ENCODE measurements at regions not wholly inside any gene's neighbourhood (a gene's known extent, or its start where the extent isn't known, plus 50 kb on each side); places are given as distances from the start of the nearest gene placed in this dataset.
"Not testable (repeated sequence)": the region's sequence is repeated elsewhere in the genome, so short reads cannot be mapped to it uniquely, and the experiment has no call there.

- Histone ChIP-seq H3K36me3 (ENCODE audit: control insufficient read depth, insufficient read depth, low read length) (no peaks in the 10 kb centered on the region), H3K27me3 (ENCODE audit: control insufficient read depth, insufficient read depth, low read length) (no peaks in the 10 kb centered on the region), H3K9me3 (ENCODE audit: control insufficient read depth, low read length) (no peaks in the 10 kb centered on the region), H3K4me3 (ENCODE audit: low read length) (no peak overlapping the region), H3K4me1 (ENCODE audit: control insufficient read depth, insufficient read depth, low read length) (no peaks in the 10 kb centered on the region), H3K9ac (ENCODE audit: low read length) (no peak overlapping the region)
Measured at GRCh38 chr7:106345421-106346166, 60.8 kb upstream of the NAMPT start.

- Histone ChIP-seq H3K9ac (ENCODE audit: low read length) (no peak overlapping the region), H3K36me3 (ENCODE audit: control insufficient read depth, insufficient read depth, low read length) (no peaks in the 10 kb centered on the region), H3K4me3 (ENCODE audit: low read length) (no peak overlapping the region), H3K9me3 (ENCODE audit: control insufficient read depth, low read length) (no peaks in the 10 kb centered on the region), H3K27me3 (ENCODE audit: control insufficient read depth, insufficient read depth, low read length) (no peaks in the 10 kb centered on the region), H3K4me1 (ENCODE audit: control insufficient read depth, insufficient read depth, low read length) (no peaks in the 10 kb centered on the region)
Measured at GRCh38 chr7:106344861-106345260, 60.1 kb upstream of the NAMPT start.

- no peak overlapping the region for H3K9ac ChIP-seq (ENCODE audit: low read length)
- no peaks in the 10 kb centered on the region for H3K27me3 ChIP-seq (ENCODE audit: control insufficient read depth, insufficient read depth, low read length)
- no peaks in the 10 kb centered on the region for H3K4me1 ChIP-seq (ENCODE audit: control insufficient read depth, insufficient read depth, low read length)
- no peaks in the 10 kb centered on the region for H3K36me3 ChIP-seq (ENCODE audit: control insufficient read depth, insufficient read depth, low read length)
- no peaks in the 10 kb centered on the region for H3K9me3 ChIP-seq (ENCODE audit: control insufficient read depth, low read length)
- H3K4me3 ChIP-seq (ENCODE audit: low read length) = no peak overlapping the region
Measured at GRCh38 chr7:106344211-106344610, 59.4 kb upstream of the NAMPT start.

- not testable (repeated sequence) for H3K36me3 ChIP-seq (ENCODE audit: control insufficient read depth, insufficient read depth, low read length); H3K4me3 ChIP-seq (ENCODE audit: low read length); H3K9ac ChIP-seq (ENCODE audit: low read length); H3K9me3 ChIP-seq (ENCODE audit: control insufficient read depth, low read length); H3K4me1 ChIP-seq (ENCODE audit: control insufficient read depth, insufficient read depth, low read length); H3K27me3 ChIP-seq (ENCODE audit: control insufficient read depth, insufficient read depth, low read length)
Measured at GRCh38 chr7:106342049-106342448, 57.3 kb upstream of the NAMPT start.

GRCh38 chr7:106340247-106340596 lies 55.4 kb upstream of the NAMPT start:
- H3K27me3 ChIP-seq (ENCODE audit: control insufficient read depth, insufficient read depth, low read length); H3K9me3 ChIP-seq (ENCODE audit: control insufficient read depth, low read length); H3K4me1 ChIP-seq (ENCODE audit: control insufficient read depth, insufficient read depth, low read length); H3K4me3 ChIP-seq (ENCODE audit: low read length); H3K36me3 ChIP-seq (ENCODE audit: control insufficient read depth, insufficient read depth, low read length); H3K9ac ChIP-seq (ENCODE audit: low read length): not testable (repeated sequence)

GRCh38 chr7:106339513-106340246 lies 54.9 kb upstream of the NAMPT start:
- Histone ChIP-seq H3K9ac (ENCODE audit: low read length) (no peak overlapping the region), H3K4me3 (ENCODE audit: low read length) (no peak overlapping the region), H3K4me1 (ENCODE audit: control insufficient read depth, insufficient read depth, low read length) (no peaks in the 10 kb centered on the region), H3K27me3 (ENCODE audit: control insufficient read depth, insufficient read depth, low read length) (no peaks in the 10 kb centered on the region), H3K36me3 (ENCODE audit: control insufficient read depth, insufficient read depth, low read length) (no peaks in the 10 kb centered on the region), H3K9me3 (ENCODE audit: control insufficient read depth, low read length) (no peaks in the 10 kb centered on the region)

- H3K4me3 ChIP-seq (ENCODE audit: low read length) = no peak overlapping the region
- H3K27me3 ChIP-seq (ENCODE audit: control insufficient read depth, insufficient read depth, low read length) = no peaks in the 10 kb centered on the region
- no peaks in the 10 kb centered on the region for H3K9me3 ChIP-seq (ENCODE audit: control insufficient read depth, low read length)
- H3K9ac ChIP-seq (ENCODE audit: low read length) = no peak overlapping the region
- H3K36me3 ChIP-seq (ENCODE audit: control insufficient read depth, insufficient read depth, low read length) = no peaks in the 10 kb centered on the region
- H3K4me1 ChIP-seq (ENCODE audit: control insufficient read depth, insufficient read depth, low read length) = no peaks in the 10 kb centered on the region
Measured at GRCh38 chr7:106337754-106338153, 53.0 kb upstream of the NAMPT start.

GRCh38 chr7:106335814-106336213 lies 51.0 kb upstream of the NAMPT start:
- H3K9ac ChIP-seq (ENCODE audit: low read length) = no peak overlapping the region
- H3K4me1 ChIP-seq (ENCODE audit: control insufficient read depth, insufficient read depth, low read length) = no peaks in the 10 kb centered on the region
- no peaks in the 10 kb centered on the region for H3K27me3 ChIP-seq (ENCODE audit: control insufficient read depth, insufficient read depth, low read length)
- H3K4me3 ChIP-seq (ENCODE audit: low read length) = no peak overlapping the region
- no peaks in the 10 kb centered on the region for H3K36me3 ChIP-seq (ENCODE audit: control insufficient read depth, insufficient read depth, low read length)
- H3K9me3 ChIP-seq (ENCODE audit: control insufficient read depth, low read length) = no peaks in the 10 kb centered on the region

Data from mucosa of stomach (tissue), 1 donor.